ENCODE measurements at regions not wholly inside any gene's neighbourhood (a gene's known extent, or its start where the extent isn't known, plus 50 kb on each side); places are given as distances from the start of the nearest gene placed in this dataset.
"Not testable (repeated sequence)": the region's sequence is repeated elsewhere in the genome, so short reads cannot be mapped to it uniquely, and the experiment has no call there.

- no peak for DNase-seq
These were observed 123.0 kb upstream of the TMPRSS2 start for GRCh38 chr21:41630917-41631316.

GRCh38 chr21:41630249-41630648, 122.3 kb upstream of the TMPRSS2 start:
- DNase-seq: no peak

GRCh38 chr21:41628256-41628655, 120.3 kb upstream of the TMPRSS2 start:
- DNase-seq: no peak

GRCh38 chr21:41627428-41627827, 119.5 kb upstream of the TMPRSS2 start:
- no peak for DNase-seq

GRCh38 chr21:41626021-41626420, 118.1 kb upstream of the TMPRSS2 start:
- no peak for DNase-seq

- no peak for DNase-seq
These were observed 117.5 kb upstream of the TMPRSS2 start for GRCh38 chr21:41625428-41625827.

- no peak for DNase-seq
These were observed 116.8 kb upstream of the TMPRSS2 start for GRCh38 chr21:41624674-41625310.

GRCh38 chr21:41623945-41624344, 116.0 kb upstream of the TMPRSS2 start:
- DNase-seq: no peak

- peak; percentile 71 for DNase-seq
These were observed 115.0 kb upstream of the TMPRSS2 start for GRCh38 chr21:41622831-41623548.

GRCh38 chr21:41622201-41622600, 114.2 kb upstream of the TMPRSS2 start:
- no peak for DNase-seq

- DNase-seq: no peak
These were observed 113.6 kb upstream of the TMPRSS2 start for GRCh38 chr21:41621513-41621912.

GRCh38 chr21:41620982-41621381, 113.0 kb upstream of the TMPRSS2 start:
- DNase-seq: no peak

GRCh38 chr21:41620541-41620940, 112.6 kb upstream of the TMPRSS2 start:
- DNase-seq: no peak

GRCh38 chr21:41616031-41616591, 108.2 kb upstream of the TMPRSS2 start:
- no peak for DNase-seq

GRCh38 chr21:41615613-41616012, 107.7 kb upstream of the TMPRSS2 start:
- DNase-seq: no peak

GRCh38 chr21:41614511-41614910, 106.6 kb upstream of the TMPRSS2 start:
- no peak for DNase-seq

GRCh38 chr21:41613533-41613909, 105.6 kb upstream of the TMPRSS2 start:
- no peak for DNase-seq

GRCh38 chr21:41612674-41613532, 104.9 kb upstream of the TMPRSS2 start:
- DNase-seq: no peak

- DNase-seq: no peak
These were observed 104.1 kb upstream of the TMPRSS2 start for GRCh38 chr21:41611966-41612606.

- no peak for DNase-seq
These were observed 103.5 kb upstream of the TMPRSS2 start for GRCh38 chr21:41611441-41611840.

GRCh38 chr21:41610840-41611115, 102.8 kb upstream of the TMPRSS2 start:
- not testable (repeated sequence) for DNase-seq

GRCh38 chr21:41610042-41610839, 102.3 kb upstream of the TMPRSS2 start:
- no peak for DNase-seq

All from activated effector memory CD4-positive, alpha-beta T cell treated with anti-CD3 and anti-CD28 coated beads, Interleukin-2, amount 50 U/mL, for 16 hours (primary cell).